Stimulated activated CD4-positive, alpha-beta T cell treated with anti-CD3 and anti-CD28 coated beads, Interleukin-15, amount 100 ng/mL, for 48 hours (primary cell): ENCODE measurements at regions not wholly inside any gene's neighbourhood (a gene's known extent, or its start where the extent isn't known, plus 50 kb on each side); places are given as distances from the start of the nearest gene placed in this dataset.

ENCODE experiments used
- DNase-seq, 2 donors: peaks; one replicate each; pipeline ENCODE4 v3.0.0-alpha.2; 2020; ENCODE audit warnings: low read depth in 2 of 2

- DNase-seq: no peak
These were observed 508.4 kb upstream of the SEMA6A start for GRCh38 chr5:117082977-117083376.

GRCh38 chr5:117077142-117077541 is 502.5 kb upstream of the SEMA6A start:
- no peak for DNase-seq

GRCh38 chr5:117072439-117072838 is 497.8 kb upstream of the SEMA6A start:
- DNase-seq: no peak

GRCh38 chr5:117065800-117066199 is 491.2 kb upstream of the SEMA6A start:
- DNase-seq: no peak

GRCh38 chr5:117065161-117065560 is 490.5 kb upstream of the SEMA6A start:
- DNase-seq: no peak

GRCh38 chr5:117060099-117060498 is 485.5 kb upstream of the SEMA6A start:
- no peak for DNase-seq

- DNase-seq: no peak
These were observed 484.1 kb upstream of the SEMA6A start for GRCh38 chr5:117058740-117059139.

- no peak for DNase-seq
These were observed 480.9 kb upstream of the SEMA6A start for GRCh38 chr5:117055517-117055916.

GRCh38 chr5:117054911-117055310 is 480.3 kb upstream of the SEMA6A start:
- no peak for DNase-seq

- no peak for DNase-seq
These were observed 479.5 kb upstream of the SEMA6A start for GRCh38 chr5:117054141-117054540.

- no peak for DNase-seq
These were observed 467.4 kb upstream of the SEMA6A start for GRCh38 chr5:117041926-117042595.

GRCh38 chr5:117039035-117039434 is 464.4 kb upstream of the SEMA6A start:
- no peak for DNase-seq

GRCh38 chr5:117027384-117027783 is 452.8 kb upstream of the SEMA6A start:
- no peak for DNase-seq

GRCh38 chr5:117020999-117021398 is 446.4 kb upstream of the SEMA6A start:
- DNase-seq: no peak

GRCh38 chr5:117013280-117013877 is 438.8 kb upstream of the SEMA6A start:
- no peak for DNase-seq

GRCh38 chr5:117010574-117010973 is 436.0 kb upstream of the SEMA6A start:
- no peak for DNase-seq

- no peak for DNase-seq
These were observed 423.4 kb upstream of the SEMA6A start for GRCh38 chr5:116998024-116998423.

GRCh38 chr5:116992681-116993080 is 418.1 kb upstream of the SEMA6A start:
- no peak for DNase-seq

GRCh38 chr5:116989995-116990394 is 415.4 kb upstream of the SEMA6A start:
- DNase-seq: no peak

- DNase-seq: no peak
These were observed 407.4 kb upstream of the SEMA6A start for GRCh38 chr5:116982035-116982434.

- no peak for DNase-seq
These were observed 406.0 kb upstream of the SEMA6A start for GRCh38 chr5:116980581-116980980.

- DNase-seq: no peak
These were observed 402.1 kb upstream of the SEMA6A start for GRCh38 chr5:116976767-116977166.

GRCh38 chr5:116971131-116971530 is 396.5 kb upstream of the SEMA6A start:
- no peak for DNase-seq

GRCh38 chr5:116970318-116970717 is 395.7 kb upstream of the SEMA6A start:
- no peak for DNase-seq
